ENCODE measurements at regions not wholly inside any gene's neighbourhood (a gene's known extent, or its start where the extent isn't known, plus 50 kb on each side); places are given as distances from the start of the nearest gene placed in this dataset.

- H3K27ac ChIP-seq (ENCODE audit: control insufficient read depth, insufficient read depth, low read length), result no peak overlapping the region
- dilution Hi-C loops (cut with MboI; ENCODE audit: extremely low pct_ligation_motif_present, low sequenced_read_pairs), result no loop called here
- H3K27me3 ChIP-seq (ENCODE audit: control insufficient read depth, extremely low read depth, insufficient read depth, low read length), result peaks cover 35% of the 10 kb centered on the region
- H3K9ac ChIP-seq (ENCODE audit: control insufficient read depth, extremely low read depth, insufficient read depth, low read length), result no peak overlapping the region
- TF ChIP-seq EZH2 (IDR thresholded peaks at IDR 0.05; ENCODE audit: low read length) (no peak), CTCF (optimal IDR thresholded peaks at IDR 0.05 in 1 of 3, IDR thresholded peaks at IDR 0.05 in 1 of 3, conservative IDR thresholded peaks at IDR 0.05 in 1 of 3; ENCODE audit: extremely low read depth in 1 of 3, insufficient read depth in 2 of 3, low read length in 3 of 3) (no peak)
- H2AFZ ChIP-seq (ENCODE audit: control insufficient read depth, low read length), result no peak overlapping the region
- peak overlapping the region; percentile 85 for H3K4me2 ChIP-seq (ENCODE audit: control insufficient read depth, extremely low read depth, insufficient read depth, low read depth, low read length)
- H3K79me2 ChIP-seq (ENCODE audit: control insufficient read depth, insufficient read depth, low read length), result no peaks in the 10 kb centered on the region
- no peaks in the 10 kb centered on the region for H3K9me3 ChIP-seq (ENCODE audit: control insufficient read depth, low read depth, low read length)
- H3K4me1 ChIP-seq (ENCODE audit: control insufficient read depth, extremely low read depth, insufficient read depth, low read length), result peaks cover 12% of the 10 kb centered on the region
- no peaks in the 10 kb centered on the region for H4K20me1 ChIP-seq (ENCODE audit: control insufficient read depth, extremely low read depth, insufficient read depth, low read length)
- H3K4me3 ChIP-seq (ENCODE audit: control insufficient read depth in 2 of 3, extremely low read depth in 1 of 3, insufficient read depth in 2 of 3, low read depth in 1 of 3, low read length in 3 of 3), result peak overlapping the region in 1 of 3 experiments; percentile 41
- no peak for FAIRE-seq
- H3K36me3 ChIP-seq (ENCODE audit: control insufficient read depth in 2 of 2, extremely low read depth in 1 of 2, insufficient read depth in 2 of 2, low read length in 2 of 2), result no peaks in the 10 kb centered on the region
- no peaks in the 10 kb centered on the region for H3K9me1 ChIP-seq (ENCODE audit: control insufficient read depth, extremely low read depth, insufficient read depth, low read length)
- no peak for DNase-seq (ENCODE audit: low read depth, low spot score)
Observed at GRCh38 chr7:114083166-114084001, 164.6 kb upstream of the PPP1R3A start.

GRCh38 chr7:114082642-114083165, 163.9 kb upstream of the PPP1R3A start:
- Histone ChIP-seq H3K27me3 (ENCODE audit: control insufficient read depth, extremely low read depth, insufficient read depth, low read length) (peaks cover 33% of the 10 kb centered on the region), H3K9ac (ENCODE audit: control insufficient read depth, extremely low read depth, insufficient read depth, low read length) (no peak overlapping the region), H2AFZ (ENCODE audit: control insufficient read depth, low read length) (no peak overlapping the region), H3K79me2 (ENCODE audit: control insufficient read depth, insufficient read depth, low read length) (no peaks in the 10 kb centered on the region), H3K27ac (ENCODE audit: control insufficient read depth, insufficient read depth, low read length) (no peak overlapping the region), H3K4me3 (ENCODE audit: control insufficient read depth in 2 of 3, extremely low read depth in 1 of 3, insufficient read depth in 2 of 3, low read depth in 1 of 3, low read length in 3 of 3) (peak overlapping the region in 1 of 3 experiments; percentile 41), H3K36me3 (ENCODE audit: control insufficient read depth in 2 of 2, extremely low read depth in 1 of 2, insufficient read depth in 2 of 2, low read length in 2 of 2) (no peaks in the 10 kb centered on the region), H4K20me1 (ENCODE audit: control insufficient read depth, extremely low read depth, insufficient read depth, low read length) (no peaks in the 10 kb centered on the region), H3K9me3 (ENCODE audit: control insufficient read depth, low read depth, low read length) (no peaks in the 10 kb centered on the region), H3K4me2 (ENCODE audit: control insufficient read depth, extremely low read depth, insufficient read depth, low read depth, low read length) (peak overlapping the region; percentile 56), H3K9me1 (ENCODE audit: control insufficient read depth, extremely low read depth, insufficient read depth, low read length) (no peaks in the 10 kb centered on the region), H3K4me1 (ENCODE audit: control insufficient read depth, extremely low read depth, insufficient read depth, low read length) (peaks cover 8% of the 10 kb centered on the region)
- dilution Hi-C loops (cut with MboI; ENCODE audit: extremely low pct_ligation_motif_present, low sequenced_read_pairs), result no loop called here
- TF ChIP-seq EZH2 (IDR thresholded peaks at IDR 0.05; ENCODE audit: low read length), result peak; percentile 15
- no peak for TF ChIP-seq CTCF (optimal IDR thresholded peaks at IDR 0.05 in 1 of 3, IDR thresholded peaks at IDR 0.05 in 1 of 3, conservative IDR thresholded peaks at IDR 0.05 in 1 of 3; ENCODE audit: extremely low read depth in 1 of 3, insufficient read depth in 2 of 3, low read length in 3 of 3)
- no peak for DNase-seq (ENCODE audit: low read depth, low spot score)
- no peak for FAIRE-seq

Measured in keratinocyte (primary cell).